ENCODE measurements at regions not wholly inside any gene's neighbourhood (a gene's known extent, or its start where the extent isn't known, plus 50 kb on each side); places are given as distances from the start of the nearest gene placed in this dataset.

DNA sequence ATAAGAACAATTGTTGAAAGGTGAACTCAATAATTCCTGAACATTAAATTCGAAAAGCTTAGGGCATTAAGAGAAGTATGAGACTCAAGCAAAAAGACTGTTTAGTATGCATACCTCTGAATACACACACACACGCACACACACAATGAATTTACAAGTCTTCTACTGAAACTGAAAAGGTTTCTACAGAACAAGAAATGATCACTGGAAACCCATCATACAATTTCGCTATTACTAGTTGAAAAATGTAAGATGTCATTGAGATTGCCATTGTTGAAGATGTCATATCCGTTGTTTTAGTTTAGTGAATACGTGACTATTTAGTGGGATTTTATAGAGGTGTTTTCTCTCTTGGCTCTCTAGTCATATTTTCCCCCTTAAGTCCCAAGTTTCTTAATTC lies 106.8 kb downstream of the FOXB1 start:
- no peaks in the 10 kb centered on the region for H3K27me3 ChIP-seq (ENCODE audit: insufficient read depth, low read depth, low read length)
- no peaks in the 10 kb centered on the region for H3K9me3 ChIP-seq (ENCODE audit: low read length)
- H3F3A ChIP-seq (ENCODE audit: insufficient read depth, low read length, poor library complexity, severe bottlenecking): no peaks in the 10 kb centered on the region
- no peak overlapping the region for H3K4me2 ChIP-seq (ENCODE audit: low read length)
- H3K27ac ChIP-seq (ENCODE audit: low read length): no peak overlapping the region
- no peak overlapping the region for H3K9ac ChIP-seq (ENCODE audit: low read length)
- H3K9me2 ChIP-seq (ENCODE audit: insufficient read depth, low read length): no peaks in the 10 kb centered on the region
- no peaks in the 10 kb centered on the region for H4K20me1 ChIP-seq (ENCODE audit: insufficient read depth)
- no peaks in the 10 kb centered on the region for H3K79me2 ChIP-seq (replicated peaks; ENCODE audit: insufficient read depth, low read length)
- no peak overlapping the region for H2AFZ ChIP-seq (ENCODE audit: low read depth, low read length)
- no peaks in the 10 kb centered on the region for H3K36me3 ChIP-seq (ENCODE audit: insufficient read depth, low read length)
- TF ChIP-seq MXI1 (conservative IDR thresholded peaks at IDR 0.05; ENCODE audit: poor library complexity, severe bottlenecking) (no peak), EZH2 (IDR thresholded peaks at IDR 0.05; ENCODE audit: borderline replicate concordance, insufficient read depth, low read length, poor library complexity, severe bottlenecking) (no peak), TAF1 (IDR thresholded peaks at IDR 0.05; ENCODE audit: low read depth) (no peak), EP300 (conservative IDR thresholded peaks at IDR 0.05; ENCODE audit: poor library complexity, severe bottlenecking) (no peak), RAD21 (conservative IDR thresholded peaks at IDR 0.05) (no peak), SMC3 (conservative IDR thresholded peaks at IDR 0.05; ENCODE audit: poor library complexity) (no peak), POLR2AphosphoS5 (IDR thresholded peaks at IDR 0.05) (no peak)
- TF ChIP-seq, protein P1, sequence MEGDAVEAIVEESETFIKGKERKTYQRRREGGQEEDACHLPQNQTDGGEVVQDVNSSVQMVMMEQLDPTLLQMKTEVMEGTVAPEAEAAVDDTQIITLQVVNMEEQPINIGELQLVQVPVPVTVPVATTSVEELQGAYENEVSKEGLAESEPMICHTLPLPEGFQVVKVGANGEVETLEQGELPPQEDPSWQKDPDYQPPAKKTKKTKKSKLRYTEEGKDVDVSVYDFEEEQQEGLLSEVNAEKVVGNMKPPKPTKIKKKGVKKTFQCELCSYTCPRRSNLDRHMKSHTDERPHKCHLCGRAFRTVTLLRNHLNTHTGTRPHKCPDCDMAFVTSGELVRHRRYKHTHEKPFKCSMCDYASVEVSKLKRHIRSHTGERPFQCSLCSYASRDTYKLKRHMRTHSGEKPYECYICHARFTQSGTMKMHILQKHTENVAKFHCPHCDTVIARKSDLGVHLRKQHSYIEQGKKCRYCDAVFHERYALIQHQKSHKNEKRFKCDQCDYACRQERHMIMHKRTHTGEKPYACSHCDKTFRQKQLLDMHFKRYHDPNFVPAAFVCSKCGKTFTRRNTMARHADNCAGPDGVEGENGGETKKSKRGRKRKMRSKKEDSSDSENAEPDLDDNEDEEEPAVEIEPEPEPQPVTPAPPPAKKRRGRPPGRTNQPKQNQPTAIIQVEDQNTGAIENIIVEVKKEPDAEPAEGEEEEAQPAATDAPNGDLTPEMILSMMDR (IDR thresholded peaks at IDR 0.05; ENCODE audit: poor library complexity, severe bottlenecking): no peak
- TF ChIP-seq, protein P2, sequence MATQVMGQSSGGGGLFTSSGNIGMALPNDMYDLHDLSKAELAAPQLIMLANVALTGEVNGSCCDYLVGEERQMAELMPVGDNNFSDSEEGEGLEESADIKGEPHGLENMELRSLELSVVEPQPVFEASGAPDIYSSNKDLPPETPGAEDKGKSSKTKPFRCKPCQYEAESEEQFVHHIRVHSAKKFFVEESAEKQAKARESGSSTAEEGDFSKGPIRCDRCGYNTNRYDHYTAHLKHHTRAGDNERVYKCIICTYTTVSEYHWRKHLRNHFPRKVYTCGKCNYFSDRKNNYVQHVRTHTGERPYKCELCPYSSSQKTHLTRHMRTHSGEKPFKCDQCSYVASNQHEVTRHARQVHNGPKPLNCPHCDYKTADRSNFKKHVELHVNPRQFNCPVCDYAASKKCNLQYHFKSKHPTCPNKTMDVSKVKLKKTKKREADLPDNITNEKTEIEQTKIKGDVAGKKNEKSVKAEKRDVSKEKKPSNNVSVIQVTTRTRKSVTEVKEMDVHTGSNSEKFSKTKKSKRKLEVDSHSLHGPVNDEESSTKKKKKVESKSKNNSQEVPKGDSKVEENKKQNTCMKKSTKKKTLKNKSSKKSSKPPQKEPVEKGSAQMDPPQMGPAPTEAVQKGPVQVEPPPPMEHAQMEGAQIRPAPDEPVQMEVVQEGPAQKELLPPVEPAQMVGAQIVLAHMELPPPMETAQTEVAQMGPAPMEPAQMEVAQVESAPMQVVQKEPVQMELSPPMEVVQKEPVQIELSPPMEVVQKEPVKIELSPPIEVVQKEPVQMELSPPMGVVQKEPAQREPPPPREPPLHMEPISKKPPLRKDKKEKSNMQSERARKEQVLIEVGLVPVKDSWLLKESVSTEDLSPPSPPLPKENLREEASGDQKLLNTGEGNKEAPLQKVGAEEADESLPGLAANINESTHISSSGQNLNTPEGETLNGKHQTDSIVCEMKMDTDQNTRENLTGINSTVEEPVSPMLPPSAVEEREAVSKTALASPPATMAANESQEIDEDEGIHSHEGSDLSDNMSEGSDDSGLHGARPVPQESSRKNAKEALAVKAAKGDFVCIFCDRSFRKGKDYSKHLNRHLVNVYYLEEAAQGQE (IDR thresholded peaks at IDR 0.05; ENCODE audit: borderline replicate concordance): no peak
- H3K4me3 ChIP-seq (ENCODE audit: low read length): no peak overlapping the region

DNA sequence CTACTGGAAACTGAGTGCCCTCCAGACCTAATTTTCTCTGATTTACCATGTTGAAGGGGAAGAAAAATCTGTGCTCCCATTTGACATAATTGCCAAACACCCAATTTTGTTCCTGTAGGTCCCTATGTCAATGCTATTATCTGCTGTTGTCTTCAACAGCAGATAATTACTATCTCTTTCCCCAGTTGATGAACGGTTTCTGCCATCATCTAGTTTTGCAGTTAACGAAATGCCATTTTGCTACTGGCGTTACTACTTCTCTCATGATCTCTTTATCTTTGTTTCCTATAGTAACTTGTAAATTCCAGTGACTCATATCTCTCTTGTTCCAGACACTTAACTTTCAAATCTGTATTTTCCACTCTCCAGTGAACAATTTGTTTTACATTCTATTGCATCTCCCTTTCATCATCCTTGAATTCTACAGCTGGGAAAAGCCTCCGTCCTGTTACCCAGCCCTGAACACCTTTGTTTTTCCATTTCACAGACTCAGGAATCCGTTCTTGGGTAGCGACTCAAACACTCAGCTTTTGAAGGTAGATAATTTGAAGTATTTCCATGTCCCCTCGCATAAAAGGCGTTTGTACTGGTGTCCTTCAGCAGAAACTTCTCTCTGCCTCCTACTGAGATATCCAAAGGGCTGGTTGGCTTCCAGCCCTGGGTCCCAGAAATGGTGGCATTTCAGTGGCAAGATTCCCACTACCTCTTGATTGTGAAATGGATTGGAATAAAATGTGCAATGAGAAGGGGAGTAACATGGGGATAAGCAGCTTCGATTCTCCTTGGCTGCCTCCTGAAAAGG lies 111.7 kb downstream of the FOXB1 start:
- no peaks in the 10 kb centered on the region for H3K79me2 ChIP-seq (replicated peaks; ENCODE audit: insufficient read depth, low read length)
- H3K36me3 ChIP-seq (ENCODE audit: insufficient read depth, low read length): no peaks in the 10 kb centered on the region
- H3K9me2 ChIP-seq (ENCODE audit: insufficient read depth, low read length): no peaks in the 10 kb centered on the region
- peaks cover 35% of the 10 kb centered on the region for H3K27me3 ChIP-seq (ENCODE audit: insufficient read depth, low read depth, low read length)
- no peaks in the 10 kb centered on the region for H3K9me3 ChIP-seq (ENCODE audit: low read length)
- TF ChIP-seq EP300 (conservative IDR thresholded peaks at IDR 0.05; ENCODE audit: poor library complexity, severe bottlenecking) (no peak), SMC3 (conservative IDR thresholded peaks at IDR 0.05; ENCODE audit: poor library complexity) (no peak), POLR2AphosphoS5 (IDR thresholded peaks at IDR 0.05) (no peak), EZH2 (IDR thresholded peaks at IDR 0.05; ENCODE audit: borderline replicate concordance, insufficient read depth, low read length, poor library complexity, severe bottlenecking) (no peak), TAF1 (IDR thresholded peaks at IDR 0.05; ENCODE audit: low read depth) (no peak), MXI1 (conservative IDR thresholded peaks at IDR 0.05; ENCODE audit: poor library complexity, severe bottlenecking) (no peak), RAD21 (conservative IDR thresholded peaks at IDR 0.05) (no peak)
- TF ChIP-seq, protein P2 (IDR thresholded peaks at IDR 0.05; ENCODE audit: borderline replicate concordance): no peak
- TF ChIP-seq, protein P1 (IDR thresholded peaks at IDR 0.05; ENCODE audit: poor library complexity, severe bottlenecking): no peak
- H3K27ac ChIP-seq (ENCODE audit: low read length): no peak overlapping the region
- H3F3A ChIP-seq (ENCODE audit: insufficient read depth, low read length, poor library complexity, severe bottlenecking): no peaks in the 10 kb centered on the region
- H3K4me2 ChIP-seq (ENCODE audit: low read length): no peak overlapping the region
- H3K4me3 ChIP-seq (ENCODE audit: low read length): no peak overlapping the region
- no peak overlapping the region for H2AFZ ChIP-seq (ENCODE audit: low read depth, low read length)
- no peaks in the 10 kb centered on the region for H4K20me1 ChIP-seq (ENCODE audit: insufficient read depth)
- no peak overlapping the region for H3K9ac ChIP-seq (ENCODE audit: low read length)

Data from neural cell (in vitro differentiated cells).